SK-N-SH (cell line): ENCODE measurements at regions not wholly inside any gene's neighbourhood (a gene's known extent, or its start where the extent isn't known, plus 50 kb on each side); places are given as distances from the start of the nearest gene placed in this dataset.

Experiments used
- CTCF ChIA-PET: fragments of 300-600, 350-600 bp; formaldehyde crosslinking; extraction: SDS; loops from one replicate; lab custom pipeline; 2021; lab: Yijun Ruan, JAX
- POLR2A ChIA-PET: fragments of 350-600 bp; sonication (Branson Sonifier 250); formaldehyde crosslinking; extraction: SDS; loops from one replicate; lab custom pipeline; 2020; ENCODE audit warnings: antibody characterized with exemption, inconsistent platforms; lab: Yijun Ruan, JAX
- DNase-seq: peaks from one replicate; pipeline ENCODE4 v3.0.0; 2012
- H2AFZ ChIP-seq: fragments of 200-600 bp; sonication (generic); 2 replicates; pipeline ENCODE4 v1.8.1; 2016; ENCODE audit warnings: antibody characterized with exemption, mild to moderate bottlenecking, low read depth
- H3F3A ChIP-seq: fragments of 200-600 bp; sonication (generic); replicated peaks from 2 replicates; pipeline ENCODE3; 2016; ENCODE audit warnings: antibody characterized with exemption, mild to moderate bottlenecking; ENCODE audit not compliant: insufficient read depth
- H3K27ac ChIP-seq, 2 experiments: fragments of 200-500 bp in 1 of 2; fragments of 200-600 bp in 1 of 2; sonication (Bioruptor generic) in 1 of 2; sonication (generic), shearing (Covaris generic) in 1 of 2; 2 replicates each; pipeline versions ENCODE4 v1.5.1 to v1.6.1; 2014 to 2016; ENCODE audit warnings: low read depth in 2 of 2, inconsistent platforms in 1 of 2, low read length in 1 of 2, mild to moderate bottlenecking in 1 of 2, mixed read lengths in 1 of 2
- H3K27me3 ChIP-seq: fragments of 200-600 bp; sonication (generic), shearing (Covaris generic); 2 replicates; pipeline ENCODE4 v1.6.1; 2016; ENCODE audit warnings: mixed run types; ENCODE audit not compliant: insufficient read depth
- H3K36me3 ChIP-seq, 2 experiments: fragments of 200-500 bp in 1 of 2; fragments of 200-600 bp in 1 of 2; sonication (Bioruptor generic) in 1 of 2; sonication (generic) in 1 of 2; replicated peaks in 1 of 2; 2 replicates each; pipeline versions ENCODE3 to v1.5.1; 2014 to 2016; ENCODE audit warnings: low read length in 1 of 2, mild to moderate bottlenecking in 1 of 2; ENCODE audit not compliant: insufficient read depth in 2 of 2, control insufficient read depth in 1 of 2
- H3K4me1 ChIP-seq, 2 experiments: fragments of 200-500 bp in 1 of 2; fragments of 200-600 bp in 1 of 2; sonication (Bioruptor generic) in 1 of 2; sonication (generic), shearing (Covaris generic) in 1 of 2; 2 replicates each; pipeline versions ENCODE4 v1.5.1 to v1.6.1; 2014 to 2016; ENCODE audit warnings: low read depth in 1 of 2, low read length in 1 of 2, mixed run types in 1 of 2; ENCODE audit not compliant: insufficient read depth in 2 of 2, control insufficient read depth in 1 of 2
- H3K4me2 ChIP-seq: fragments of 200-600 bp; sonication (generic), shearing (Covaris generic); 2 replicates; pipeline ENCODE4 v1.6.1; 2017; ENCODE audit warnings: mixed run types
- H3K4me3 ChIP-seq, 2 experiments: fragments of 200-500 bp in 1 of 2; fragments of 200-600 bp in 1 of 2; sonication (Bioruptor generic) in 1 of 2; sonication (generic), shearing (Covaris generic) in 1 of 2; 2 replicates each; pipeline versions ENCODE4 v1.5.1 to v1.8.1; 2014 to 2016; ENCODE audit warnings: low read depth in 2 of 2, inconsistent platforms in 1 of 2, low read length in 1 of 2, mild to moderate bottlenecking in 1 of 2, mixed read lengths in 1 of 2, moderate library complexity in 1 of 2
- H3K79me2 ChIP-seq: fragments of 200-600 bp; sonication (generic); 2 replicates; pipeline ENCODE4 v1.8.1; 2017; ENCODE audit warnings: mild to moderate bottlenecking; ENCODE audit not compliant: insufficient read depth
- H3K9ac ChIP-seq: fragments of 200-600 bp; sonication (generic); 2 replicates; pipeline ENCODE4 v1.6.1; 2017; ENCODE audit warnings: mixed run types
- H3K9me2 ChIP-seq: fragments of 200-600 bp; sonication (generic); 2 replicates; pipeline ENCODE4 v1.6.1; 2017; ENCODE audit warnings: mixed run types
- H3K9me3 ChIP-seq: fragments of 200-600 bp; sonication (generic); 2 replicates; pipeline ENCODE4 v1.6.1; 2017; ENCODE audit warnings: mixed run types, mild to moderate bottlenecking, moderate library complexity
- H4K20me1 ChIP-seq: fragments of 200-600 bp; sonication (generic); 2 replicates; pipeline ENCODE4 v1.6.1; 2017; ENCODE audit warnings: mild to moderate bottlenecking, mixed run types; ENCODE audit not compliant: insufficient read depth
- CHD2 ChIP-seq: fragments of 150-350 bp; IDR thresholded peaks from 2 replicates; pipeline ENCODE4 v1.6.1; 2018; ENCODE audit warnings: low read length; ENCODE audit not compliant: partially characterized antibody
- ELF1 ChIP-seq: IDR thresholded peaks from 2 replicates; pipeline ENCODE4 v1.4.0; 2012
- EP300 ChIP-seq, 2 experiments: IDR thresholded peaks; 2 replicates each; pipeline versions ENCODE4 v1.4.0 to v1.6.1; 2012; ENCODE audit warnings: borderline replicate concordance in 1 of 2, low read depth in 1 of 2, low read length in 1 of 2
- FOXJ3 ChIP-seq: sonication (generic); formaldehyde crosslinking; IDR thresholded peaks from 2 replicates; pipeline ENCODE4 v1.5.1; 2020; ENCODE audit warnings: mild to moderate bottlenecking, missing genetic modification reagents
- FOXM1 ChIP-seq: IDR thresholded peaks from 2 replicates; pipeline ENCODE4 v1.4.0; 2012; ENCODE audit warnings: low read depth, mild to moderate bottlenecking
- GATA2 ChIP-seq: sonication (generic); formaldehyde crosslinking; IDR thresholded peaks from 2 replicates; pipeline ENCODE4 v1.5.0; 2020; ENCODE audit warnings: mild to moderate bottlenecking, missing genetic modification reagents
- MEF2A ChIP-seq: IDR thresholded peaks from 2 replicates; pipeline ENCODE4 v1.4.0; 2012; ENCODE audit warnings: low read depth, borderline replicate concordance
- MXI1 ChIP-seq: IDR thresholded peaks from 2 replicates; pipeline ENCODE4 v1.6.1; 2012; ENCODE audit warnings: mild to moderate bottlenecking, low read depth, low read length, improper control_type of control experiment
- NFIC ChIP-seq: IDR thresholded peaks from 2 replicates; pipeline ENCODE4 v1.4.0; 2012; ENCODE audit warnings: borderline replicate concordance
- NRF1 ChIP-seq: IDR thresholded peaks from 2 replicates; pipeline ENCODE4 v1.6.1; 2012; ENCODE audit warnings: low read depth, mild to moderate bottlenecking, low read length
- PBX3 ChIP-seq: IDR thresholded peaks from 2 replicates; pipeline ENCODE4; 2012
- RCOR1 ChIP-seq: fragments of 150-350 bp; IDR thresholded peaks from 2 replicates; pipeline ENCODE4 v1.6.1; 2017; ENCODE audit warnings: antibody characterized with exemption, low read length
- RFX5 ChIP-seq: IDR thresholded peaks from 2 replicates; pipeline ENCODE4 v1.6.1; 2012; ENCODE audit warnings: mild to moderate bottlenecking, improper control_type of control experiment, low read length
- RXRA ChIP-seq: IDR thresholded peaks from 2 replicates; pipeline ENCODE4 v1.4.0; 2012; ENCODE audit warnings: low read depth, mild to moderate bottlenecking, borderline replicate concordance
- SMC3 ChIP-seq: IDR thresholded peaks from 2 replicates; pipeline ENCODE4 v1.6.1; 2012; ENCODE audit warnings: low read depth, low read length, improper control_type of control experiment
- TCF12 ChIP-seq: IDR thresholded peaks from 2 replicates; pipeline ENCODE4 v1.4.0; 2012
- TEAD4 ChIP-seq: IDR thresholded peaks from 2 replicates; pipeline ENCODE4 v1.4.0; 2012; ENCODE audit warnings: mild to moderate bottlenecking, borderline replicate concordance; ENCODE audit not compliant: insufficient read depth
- USF2 ChIP-seq: fragments of 150-350 bp; IDR thresholded peaks from 2 replicates; pipeline ENCODE4 v1.6.1; 2017; ENCODE audit warnings: antibody characterized with exemption, low read length, low read depth, borderline replicate concordance
- WGBS: methylation state at CpG from one replicate; pipeline ENCODE4 v1.1.6; 2017; ENCODE audit warnings: low lambda C conversion rate; 5-methylcytosine and 5-hydroxymethylcytosine counted together

- no peaks in the 10 kb centered on the region for H3F3A ChIP-seq
- no peak overlapping the region for H3K9ac ChIP-seq
- peaks cover 0 to 6% of the 10 kb centered on the region in 2 experiments; a peak in 3 of 4 replicates for H3K4me1 ChIP-seq
- H2AFZ ChIP-seq: no peak overlapping the region
- no peak overlapping the region for H3K27ac ChIP-seq
- no peaks in the 10 kb centered on the region for H3K79me2 ChIP-seq
- TF ChIP-seq MXI1: no peak
- no peak for TF ChIP-seq RCOR1
- TF ChIP-seq SMC3: no peak
- H3K9me3 ChIP-seq: no peaks in the 10 kb centered on the region
- no peaks in the 10 kb centered on the region for H3K9me2 ChIP-seq
- 56% methylated on average over 3 of the region's 3 CpGs for WGBS
- no peak overlapping the region for H3K4me3 ChIP-seq
- H3K36me3 ChIP-seq: no peaks in the 10 kb centered on the region
- no peaks in the 10 kb centered on the region for H4K20me1 ChIP-seq
- peaks cover 13% of the 10 kb centered on the region; the same call in 1 of the 2 replicates for H3K27me3 ChIP-seq
- DNase-seq: no peak
- CTCF ChIA-PET: no interaction called here
- no peak overlapping the region for H3K4me2 ChIP-seq
- POLR2A ChIA-PET: no interaction called here
These were observed 161.4 kb downstream of the TM9SF2 start for GRCh38 chr13:99662678-99663077.

GRCh38 chr13:99661791-99662190, 160.5 kb downstream of the TM9SF2 start:
- CTCF ChIA-PET: interaction anchor here (1.1 to 2.4 kb wide), 2 partner anchors 254 to 300 kb away, joined by 3 to 7 read pairs; no protein-coding TSS in a partner anchor

GRCh38 chr13:99659866-99660554, 158.7 kb downstream of the TM9SF2 start:
- WGBS: 83% methylated on average over 11 of the region's 11 CpGs
- H3K9me3 ChIP-seq: no peaks in the 10 kb centered on the region

More at GRCh38 chr13:99661791-99662190, 160.5 kb downstream of the TM9SF2 start:
- H3K9me2 ChIP-seq: no peaks in the 10 kb centered on the region
- no peaks in the 10 kb centered on the region for H4K20me1 ChIP-seq
- no peak for TF ChIP-seq NFIC
- no peak for TF ChIP-seq EP300 (IDR thresholded peaks at IDR 0.05; ENCODE audit: borderline replicate concordance in 1 of 2, low read depth in 1 of 2, low read length in 1 of 2)
- TF ChIP-seq NRF1: no peak
- no peak for TF ChIP-seq RCOR1
- no peak for TF ChIP-seq FOXJ3 (CRISPR knock-in tag)
- TF ChIP-seq USF2: no peak
- no peak for TF ChIP-seq RFX5
- TF ChIP-seq SMC3: no peak
- H2AFZ ChIP-seq: no peak overlapping the region
- H3K27ac ChIP-seq: no peak overlapping the region
- H3K4me3 ChIP-seq: no peak overlapping the region
- H3K9ac ChIP-seq: no peak overlapping the region
- H3K4me1 ChIP-seq: peaks cover 0 to 6% of the 10 kb centered on the region in 2 experiments; a peak in 3 of 4 replicates
- H3K79me2 ChIP-seq: no peaks in the 10 kb centered on the region
- WGBS: 74% methylated on average over 3 of the region's 3 CpGs
- no peak overlapping the region for H3K4me2 ChIP-seq
- H3F3A ChIP-seq: no peaks in the 10 kb centered on the region
- no peaks in the 10 kb centered on the region for H3K9me3 ChIP-seq
- H3K27me3 ChIP-seq: peaks cover 13% of the 10 kb centered on the region; the same call in 1 of the 2 replicates
- POLR2A ChIA-PET: no interaction called here
- no peaks in the 10 kb centered on the region for H3K36me3 ChIP-seq
- no peak for DNase-seq

More at GRCh38 chr13:99659866-99660554, 158.7 kb downstream of the TM9SF2 start:
- ChIA-PET POLR2A (no interaction called here), CTCF (interaction anchor here (1.3 to 6.5 kb wide), 4 partner anchors 256 to 1468 kb away, joined by 4 to 107 read pairs (median 6); no protein-coding TSS in a partner anchor)
- no peak for DNase-seq
- Histone ChIP-seq H3K4me1 (peaks cover 5 to 6% of the 10 kb centered on the region in 2 experiments; a peak in 3 of 4 replicates), H3F3A (no peaks in the 10 kb centered on the region), H2AFZ (no peak overlapping the region), H3K9ac (no peak overlapping the region), H3K4me3 (no peak overlapping the region), H3K36me3 (no peaks in the 10 kb centered on the region), H4K20me1 (no peaks in the 10 kb centered on the region), H3K27ac (no peak overlapping the region), H3K79me2 (no peaks in the 10 kb centered on the region), H3K9me2 (no peaks in the 10 kb centered on the region), H3K4me2 (no peak overlapping the region), H3K27me3 (peaks cover 13% of the 10 kb centered on the region; the same call in 1 of the 2 replicates)
- TF ChIP-seq ELF1: no peak
- TF ChIP-seq CHD2: no peak
- TF ChIP-seq MEF2A: no peak
- TF ChIP-seq PBX3: no peak
- no peak for TF ChIP-seq RXRA
- no peak for TF ChIP-seq FOXM1
- no peak for TF ChIP-seq EP300 (IDR thresholded peaks at IDR 0.05; ENCODE audit: borderline replicate concordance in 1 of 2, low read depth in 1 of 2, low read length in 1 of 2)
- TF ChIP-seq GATA2: no peak
- TF ChIP-seq TEAD4: no peak
- no peak for TF ChIP-seq TCF12
- no peak for TF ChIP-seq NRF1
